Activated B cell treated with CpG ODN at 0.5 μM for 24 hours (primary cell): ENCODE measurements at regions not wholly inside any gene's neighbourhood (a gene's known extent, or its start where the extent isn't known, plus 50 kb on each side); places are given as distances from the start of the nearest gene placed in this dataset.

ENCODE experiments used
- ATAC-seq: fragments of 200-7000 bp; cut with Tn5 transposase; one replicate; pipeline ENCODE4 v1.10.0; 2021; ENCODE audit warnings: low read depth, mild to moderate bottlenecking, moderate library complexity
- CTCF ChIA-PET: fragments of 350-600 bp; sonication (Branson Sonifier 250); formaldehyde crosslinking; loops from one replicate; lab custom pipeline; 2021; ENCODE audit warnings: antibody characterized with exemption; lab: Charles Lee
- POLR2A ChIA-PET: fragments of 350-600 bp; sonication (Branson Sonifier 250); formaldehyde crosslinking; loops from one replicate; lab custom pipeline; 2021; ENCODE audit warnings: antibody characterized with exemption; lab: Charles Lee
- DNase-seq: peaks from one replicate; pipeline ENCODE4 v3.0.0; 2022
- H3K27ac Mint-ChIP-seq: one replicate; pipeline ENCODE4 v1.8.0; 2020; ENCODE audit warnings: mixed read lengths
- H3K27me3 Mint-ChIP-seq: one replicate; pipeline ENCODE4 v1.8.0; 2021; ENCODE audit warnings: mixed read lengths
- H3K36me3 Mint-ChIP-seq: one replicate; pipeline ENCODE4 v1.8.0; 2021; ENCODE audit warnings: low read depth, mixed read lengths
- H3K4me1 Mint-ChIP-seq: one replicate; pipeline ENCODE4 v1.8.0; 2021; ENCODE audit warnings: mixed read lengths
- H3K4me3 Mint-ChIP-seq: one replicate; pipeline ENCODE4 v1.8.0; 2020; ENCODE audit warnings: mild to moderate bottlenecking, mixed read lengths
- H3K9me3 Mint-ChIP-seq: one replicate; pipeline ENCODE4 v1.8.0; 2020; ENCODE audit warnings: mixed read lengths
- intact Hi-C: fragments of 100-400 bp; cut with micrococcal nuclease; formaldehyde crosslinking; loops from one replicate; pipeline ENCODE4 v1.15.1; 2024
- TF ChIP-seq, protein P1 (sequence below): fragments of 200-600 bp; IDR thresholded peaks from one replicate; pipeline ENCODE4 v1.8.0; 2022; ENCODE audit warnings: antibody characterized with exemption, mild to moderate bottlenecking

DNA sequence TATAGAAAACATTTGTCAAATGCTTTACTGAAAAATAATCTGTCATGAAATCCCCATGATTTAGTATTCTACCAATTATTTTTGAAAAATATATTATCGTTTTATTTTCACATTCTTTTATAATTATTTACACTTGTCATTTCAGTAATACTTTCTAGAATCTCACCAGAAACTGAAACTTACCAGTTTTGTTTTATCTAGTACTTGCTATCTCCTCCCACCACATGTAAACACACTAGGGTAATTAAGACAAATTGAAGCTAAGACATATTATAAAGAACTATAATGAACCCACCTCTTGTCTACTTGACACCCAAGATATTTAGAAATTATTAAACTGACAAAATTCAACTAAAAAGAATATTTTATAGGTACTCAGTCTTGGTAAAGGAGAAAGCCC lies 51.5 kb upstream of the GRM3 start:
- H3K27me3 Mint-ChIP-seq = no peaks in the 10 kb centered on the region
- H3K27ac Mint-ChIP-seq = no peak overlapping the region
- CTCF ChIA-PET = no interaction called here
- intact Hi-C loops = no loop called here
- TF ChIP-seq, protein P1, sequence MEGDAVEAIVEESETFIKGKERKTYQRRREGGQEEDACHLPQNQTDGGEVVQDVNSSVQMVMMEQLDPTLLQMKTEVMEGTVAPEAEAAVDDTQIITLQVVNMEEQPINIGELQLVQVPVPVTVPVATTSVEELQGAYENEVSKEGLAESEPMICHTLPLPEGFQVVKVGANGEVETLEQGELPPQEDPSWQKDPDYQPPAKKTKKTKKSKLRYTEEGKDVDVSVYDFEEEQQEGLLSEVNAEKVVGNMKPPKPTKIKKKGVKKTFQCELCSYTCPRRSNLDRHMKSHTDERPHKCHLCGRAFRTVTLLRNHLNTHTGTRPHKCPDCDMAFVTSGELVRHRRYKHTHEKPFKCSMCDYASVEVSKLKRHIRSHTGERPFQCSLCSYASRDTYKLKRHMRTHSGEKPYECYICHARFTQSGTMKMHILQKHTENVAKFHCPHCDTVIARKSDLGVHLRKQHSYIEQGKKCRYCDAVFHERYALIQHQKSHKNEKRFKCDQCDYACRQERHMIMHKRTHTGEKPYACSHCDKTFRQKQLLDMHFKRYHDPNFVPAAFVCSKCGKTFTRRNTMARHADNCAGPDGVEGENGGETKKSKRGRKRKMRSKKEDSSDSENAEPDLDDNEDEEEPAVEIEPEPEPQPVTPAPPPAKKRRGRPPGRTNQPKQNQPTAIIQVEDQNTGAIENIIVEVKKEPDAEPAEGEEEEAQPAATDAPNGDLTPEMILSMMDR = no peak
- H3K4me1 Mint-ChIP-seq = no peaks in the 10 kb centered on the region
- DNase-seq = no peak
- POLR2A ChIA-PET = no interaction called here
- H3K36me3 Mint-ChIP-seq = no peaks in the 10 kb centered on the region
- no peaks in the 10 kb centered on the region for H3K9me3 Mint-ChIP-seq
- ATAC-seq = no peak
- H3K4me3 Mint-ChIP-seq = no peak overlapping the region

DNA sequence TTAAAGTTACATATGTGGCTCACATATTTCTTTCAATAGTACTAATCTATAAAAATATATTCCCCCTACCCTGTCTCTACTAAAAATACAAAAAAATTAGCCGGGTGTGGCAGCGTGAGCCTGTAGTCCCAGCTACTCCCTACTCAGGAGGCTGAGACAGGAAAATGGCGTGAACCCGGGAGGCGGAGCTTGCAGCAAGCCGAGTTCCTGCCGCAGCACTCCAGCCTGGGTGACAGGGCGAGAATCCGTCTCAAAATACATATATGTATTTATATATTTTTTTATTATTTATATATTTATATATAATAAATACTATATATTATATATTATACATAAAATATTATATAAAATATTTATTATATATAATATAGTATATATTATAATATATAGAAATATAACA lies 69.7 kb upstream of the GRM3 start:
- intact Hi-C loops = no loop called here
- POLR2A ChIA-PET = no interaction called here

DNA sequence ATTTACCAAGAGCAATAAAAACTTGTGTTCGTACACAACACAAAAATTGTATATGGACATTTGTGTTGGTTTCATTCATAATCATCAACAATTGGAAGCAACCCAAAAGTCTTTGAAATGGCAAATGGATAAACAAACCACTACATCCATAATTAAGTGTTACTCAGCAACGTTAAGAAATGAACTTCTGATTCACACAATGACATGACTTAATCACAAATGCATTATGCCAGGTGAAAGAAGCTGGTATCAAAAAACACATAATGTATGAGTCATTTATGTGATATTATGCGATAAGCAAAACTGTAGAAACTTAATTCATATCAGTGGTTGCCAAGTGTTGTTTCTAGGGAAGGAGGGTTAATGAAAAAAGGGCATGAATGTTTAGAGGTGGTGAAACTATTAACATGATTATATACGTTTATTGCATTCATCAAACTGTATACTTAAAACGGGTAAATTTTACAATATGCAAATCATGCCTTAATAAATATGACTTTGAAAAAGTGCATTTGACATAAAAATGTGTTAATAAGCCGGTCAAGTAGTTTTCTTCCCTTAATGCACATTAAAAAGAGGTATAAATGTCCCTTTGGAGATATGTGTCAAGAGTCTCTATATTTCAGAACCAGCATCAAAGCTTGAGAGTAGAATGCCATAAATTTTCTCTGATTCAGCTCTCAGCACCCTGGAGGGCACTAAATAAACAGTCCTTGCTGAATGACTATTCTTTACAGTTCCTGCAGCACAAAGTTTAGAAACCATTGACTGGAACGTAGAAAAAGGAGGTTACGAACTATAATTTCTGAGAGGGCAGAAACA lies 84.8 kb upstream of the GRM3 start:
- Mint-ChIP-seq H3K4me1 (no peaks in the 10 kb centered on the region), H3K27ac (no peak overlapping the region), H3K27me3 (no peaks in the 10 kb centered on the region), H3K4me3 (no peak overlapping the region), H3K9me3 (no peaks in the 10 kb centered on the region), H3K36me3 (no peaks in the 10 kb centered on the region)
- ATAC-seq (no peak), DNase-seq (no peak)
- TF ChIP-seq, protein P1 = no peak
- intact Hi-C loops = no loop called here
- POLR2A ChIA-PET = no interaction called here
- CTCF ChIA-PET = no interaction called here

More for the DNA sequence above, 69.7 kb upstream of the GRM3 start:
- DNase-seq (no peak), ATAC-seq (no peak)
- CTCF ChIA-PET = no interaction called here
- H3K4me3 Mint-ChIP-seq = no peak overlapping the region
- TF ChIP-seq, protein P1 = no peak
- H3K27ac Mint-ChIP-seq = no peak overlapping the region
- H3K36me3 Mint-ChIP-seq = no peaks in the 10 kb centered on the region
- H3K9me3 Mint-ChIP-seq = no peaks in the 10 kb centered on the region
- no peaks in the 10 kb centered on the region for H3K4me1 Mint-ChIP-seq
- no peaks in the 10 kb centered on the region for H3K27me3 Mint-ChIP-seq

DNA sequence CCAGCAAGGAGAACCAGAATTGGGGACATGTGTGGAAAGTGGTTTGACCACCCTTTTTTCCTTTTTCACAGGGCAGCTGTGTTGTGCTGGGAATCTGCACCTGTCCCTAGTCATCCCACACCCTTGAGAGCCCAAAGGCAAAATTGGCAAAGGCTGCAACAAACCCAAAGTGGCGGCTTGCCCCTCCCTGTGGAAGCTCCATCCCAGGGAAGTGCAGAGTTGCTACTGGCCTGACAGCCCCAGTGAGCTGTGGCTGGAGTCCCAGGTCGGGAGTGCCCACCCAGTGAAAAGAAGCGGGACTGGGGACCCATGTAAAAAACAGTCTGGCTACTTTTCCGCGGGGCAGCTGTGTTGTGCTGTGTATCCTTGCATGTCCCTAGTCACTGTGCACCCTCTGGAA lies 109.1 kb upstream of the GRM3 start:
- ChIA-PET CTCF (interaction anchor here (1.0 kb wide), 1 partner anchor 14 kb away, joined by 3 read pairs; no protein-coding TSS in a partner anchor), POLR2A (no interaction called here)
- Mint-ChIP-seq H3K4me3 (no peak overlapping the region), H3K36me3 (no peaks in the 10 kb centered on the region), H3K4me1 (no peaks in the 10 kb centered on the region), H3K9me3 (peaks cover 7% of the 10 kb centered on the region), H3K27me3 (no peaks in the 10 kb centered on the region), H3K27ac (no peak overlapping the region)
- ATAC-seq = no peak
- TF ChIP-seq, protein P1 = no peak
- no peak for DNase-seq
- intact Hi-C loops = no loop called here

DNA sequence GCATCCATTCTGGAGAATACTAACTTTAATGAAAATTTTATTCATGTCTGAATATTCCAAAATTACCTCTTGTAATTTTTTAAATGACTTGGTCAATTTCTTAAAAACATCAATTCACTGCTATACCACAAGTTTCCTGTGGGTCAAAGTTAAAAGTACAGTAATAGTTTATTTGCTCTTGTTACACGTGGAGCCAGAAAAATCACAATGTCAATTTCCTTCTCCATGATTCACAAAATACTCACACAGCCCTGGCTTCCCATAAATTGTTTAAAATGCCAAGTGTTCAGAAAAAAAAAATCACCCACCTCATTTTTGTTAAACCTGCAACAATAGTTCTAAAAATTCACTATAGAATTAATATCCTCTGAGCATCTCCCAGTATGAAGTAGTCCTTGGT lies 139.5 kb upstream of the GRM3 start:
- intact Hi-C loops = no loop called here
- H3K36me3 Mint-ChIP-seq = no peaks in the 10 kb centered on the region
- CTCF ChIA-PET = no interaction called here
- H3K9me3 Mint-ChIP-seq = no peaks in the 10 kb centered on the region
- H3K4me3 Mint-ChIP-seq = no peak overlapping the region
- no peaks in the 10 kb centered on the region for H3K4me1 Mint-ChIP-seq
- no peaks in the 10 kb centered on the region for H3K27me3 Mint-ChIP-seq
- POLR2A ChIA-PET = no interaction called here
- TF ChIP-seq, protein P1 = no peak
- DNase-seq (no peak), ATAC-seq (no peak)
- no peak overlapping the region for H3K27ac Mint-ChIP-seq
